D721Med (cell line): ENCODE measurements at regions not wholly inside any gene's neighbourhood (a gene's known extent, or its start where the extent isn't known, plus 50 kb on each side); places are given as distances from the start of the nearest gene placed in this dataset.
"Not testable (repeated sequence)": the region's sequence is repeated elsewhere in the genome, so short reads cannot be mapped to it uniquely, and the experiment has no call there.

ENCODE experiments used
- DNase-seq: peaks from one replicate; pipeline ENCODE4 v3.0.0; 2011; ENCODE audit warnings: low spot score; ENCODE audit not compliant: insufficient read length
- FAIRE-seq: peaks from 2 replicates; lab custom pipeline; 2011; peaks lifted over from hg19 to GRCh38; lab: Jason Lieb, UNC
- TF ChIP-seq, protein P1 (sequence below): IDR thresholded peaks from 2 replicates; pipeline ENCODE4 v1.5.1; 2012; ENCODE audit warnings: mild to moderate bottlenecking, control low read depth; ENCODE audit not compliant: insufficient read depth; ENCODE audit errors: missing control alignments

DNA sequence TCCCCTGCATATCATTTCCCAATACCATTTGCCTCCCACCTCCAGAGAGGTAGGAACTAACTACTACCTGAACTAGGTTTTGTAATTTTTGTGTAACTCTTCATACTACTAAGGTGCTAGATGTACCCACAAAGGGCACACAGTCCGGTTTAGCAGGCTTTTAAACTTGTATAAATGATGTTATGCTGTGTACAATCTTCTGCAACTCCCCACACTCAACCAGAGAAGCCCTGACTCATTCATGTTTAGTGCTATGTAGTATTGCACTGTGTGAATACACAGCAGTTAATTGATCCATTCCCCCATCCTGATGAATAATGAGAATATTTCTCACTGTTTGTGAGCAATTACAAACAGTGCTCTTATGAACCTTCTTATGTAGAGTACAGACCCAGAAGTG, 285.6 kb downstream of the SMAD2 start:
- no peak for DNase-seq
- TF ChIP-seq, protein P1, sequence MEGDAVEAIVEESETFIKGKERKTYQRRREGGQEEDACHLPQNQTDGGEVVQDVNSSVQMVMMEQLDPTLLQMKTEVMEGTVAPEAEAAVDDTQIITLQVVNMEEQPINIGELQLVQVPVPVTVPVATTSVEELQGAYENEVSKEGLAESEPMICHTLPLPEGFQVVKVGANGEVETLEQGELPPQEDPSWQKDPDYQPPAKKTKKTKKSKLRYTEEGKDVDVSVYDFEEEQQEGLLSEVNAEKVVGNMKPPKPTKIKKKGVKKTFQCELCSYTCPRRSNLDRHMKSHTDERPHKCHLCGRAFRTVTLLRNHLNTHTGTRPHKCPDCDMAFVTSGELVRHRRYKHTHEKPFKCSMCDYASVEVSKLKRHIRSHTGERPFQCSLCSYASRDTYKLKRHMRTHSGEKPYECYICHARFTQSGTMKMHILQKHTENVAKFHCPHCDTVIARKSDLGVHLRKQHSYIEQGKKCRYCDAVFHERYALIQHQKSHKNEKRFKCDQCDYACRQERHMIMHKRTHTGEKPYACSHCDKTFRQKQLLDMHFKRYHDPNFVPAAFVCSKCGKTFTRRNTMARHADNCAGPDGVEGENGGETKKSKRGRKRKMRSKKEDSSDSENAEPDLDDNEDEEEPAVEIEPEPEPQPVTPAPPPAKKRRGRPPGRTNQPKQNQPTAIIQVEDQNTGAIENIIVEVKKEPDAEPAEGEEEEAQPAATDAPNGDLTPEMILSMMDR: no peak
- no peak for FAIRE-seq

DNA sequence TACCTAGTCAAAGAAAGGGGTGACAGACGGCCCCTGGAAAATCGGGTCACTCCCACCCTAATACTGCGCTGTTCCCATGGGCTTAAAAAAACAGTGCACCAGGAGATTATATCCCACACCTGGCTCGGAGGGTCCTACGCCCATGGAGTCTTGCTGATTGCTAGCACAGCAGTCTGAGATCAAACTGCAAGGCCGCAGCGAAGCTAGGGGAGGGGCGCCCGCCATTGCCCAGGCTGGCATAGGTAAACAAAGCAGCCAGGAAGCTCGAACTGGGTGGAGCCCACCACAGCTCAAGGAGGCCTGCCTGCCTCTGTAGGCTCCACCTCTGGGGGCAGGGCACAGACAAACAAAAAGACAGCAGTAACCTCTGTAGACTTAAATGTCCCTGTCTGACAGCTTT, 292.9 kb downstream of the SMAD2 start:
- DNase-seq: not testable (repeated sequence)

DNA sequence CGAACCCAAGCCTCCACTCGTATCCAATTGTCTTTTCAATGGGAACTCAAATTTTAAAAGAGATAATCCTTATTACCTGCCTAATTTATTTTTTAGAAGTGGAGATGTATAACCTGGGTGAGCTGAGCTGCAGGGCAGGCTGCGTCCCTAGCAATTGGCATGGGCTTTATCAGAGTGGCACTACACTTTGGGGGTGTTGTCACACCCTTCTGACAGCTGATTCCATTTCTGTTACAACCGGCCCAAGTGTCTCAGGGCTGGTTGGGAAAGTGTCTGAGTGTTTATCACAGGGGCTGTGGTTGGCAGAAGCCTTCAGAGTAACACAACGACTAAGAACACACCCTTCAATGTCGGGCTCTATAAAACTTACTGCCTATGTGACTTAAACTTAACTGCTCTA, 295.0 kb downstream of the SMAD2 start:
- no peak for DNase-seq
- no peak for FAIRE-seq
- TF ChIP-seq, protein P1: no peak

More for the DNA sequence above, 292.9 kb downstream of the SMAD2 start:
- FAIRE-seq: not testable (repeated sequence)

DNA sequence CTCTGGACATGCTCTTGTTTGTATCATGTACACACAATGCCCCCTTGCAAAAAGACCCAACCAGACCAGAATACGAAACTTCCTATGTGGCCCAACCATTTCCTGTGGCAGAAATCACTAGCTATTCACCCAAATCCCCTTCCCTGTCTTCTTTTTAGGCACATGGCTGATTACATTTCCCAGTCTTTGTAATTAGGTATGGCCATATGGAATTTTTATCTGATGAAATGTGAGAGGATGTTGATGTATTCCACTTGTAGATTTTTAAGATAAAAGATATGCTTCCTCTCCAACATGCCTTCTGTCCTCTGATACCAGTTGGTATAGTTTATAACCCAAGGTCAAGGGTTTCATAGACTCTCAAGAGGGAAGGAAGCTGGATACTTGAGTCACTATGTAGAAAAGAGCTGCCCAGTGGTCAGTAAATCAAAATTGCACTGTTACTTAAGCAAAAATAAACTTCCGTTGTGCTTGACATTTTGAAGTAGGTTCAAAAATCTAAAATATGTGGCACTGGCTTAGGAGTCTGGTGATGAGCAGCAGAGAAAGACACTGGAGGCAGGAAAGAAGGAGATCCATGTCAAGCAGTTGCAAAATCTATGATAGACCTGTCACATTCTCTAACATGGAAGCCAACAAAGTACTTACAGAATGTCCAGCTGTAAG, 297.4 kb downstream of the SMAD2 start:
- DNase-seq (no peak), FAIRE-seq (no peak)
- TF ChIP-seq, protein P1: no peak

DNA sequence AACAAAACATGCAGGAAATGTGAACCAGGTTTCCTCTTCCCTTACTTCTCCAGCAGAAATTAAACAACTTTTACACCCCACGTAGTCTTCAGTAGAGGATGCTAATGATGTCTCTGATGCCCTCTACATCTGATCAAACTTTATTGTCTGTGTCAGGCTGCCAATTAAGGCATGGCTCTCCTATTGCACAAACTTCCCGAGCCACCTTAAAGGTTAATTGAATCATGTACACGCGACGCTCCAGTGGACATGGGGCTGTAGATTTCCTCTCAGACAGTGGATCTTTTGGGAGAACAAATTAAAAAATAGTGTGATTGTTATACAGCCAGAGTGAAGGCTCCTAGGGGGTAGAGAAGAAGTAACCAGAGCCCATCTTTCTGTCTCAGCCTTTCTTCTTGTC, 301.6 kb downstream of the SMAD2 start:
- no peak for FAIRE-seq
- no peak for DNase-seq
- TF ChIP-seq, protein P1: no peak

DNA sequence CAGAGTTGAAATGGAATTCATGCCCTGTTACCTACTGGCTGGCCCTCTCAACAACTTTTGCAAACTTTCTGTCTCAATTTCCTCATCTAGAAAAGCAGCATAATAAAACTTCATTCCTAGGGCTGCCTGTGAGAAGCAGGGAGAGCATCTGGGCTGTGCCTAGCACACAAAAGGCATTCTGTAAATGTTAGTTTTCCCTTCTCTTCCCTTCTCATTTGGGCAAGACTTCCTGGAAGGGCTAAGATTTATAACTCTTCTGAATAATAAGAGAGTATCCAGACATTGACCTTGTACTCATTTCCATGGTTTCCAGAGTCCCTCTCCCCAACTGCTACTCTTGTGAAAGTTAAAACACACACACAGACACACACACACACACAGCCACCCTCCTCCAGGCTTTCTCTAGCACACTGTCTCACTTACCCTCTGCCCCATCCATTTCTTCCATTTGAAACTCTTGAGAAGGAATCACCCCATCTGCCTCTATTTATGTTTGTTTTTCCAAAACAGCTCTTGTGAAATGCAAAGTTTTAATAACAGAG, 302.1 kb downstream of the SMAD2 start:
- TF ChIP-seq, protein P1: no peak
- no peak for DNase-seq
- no peak for FAIRE-seq

DNA sequence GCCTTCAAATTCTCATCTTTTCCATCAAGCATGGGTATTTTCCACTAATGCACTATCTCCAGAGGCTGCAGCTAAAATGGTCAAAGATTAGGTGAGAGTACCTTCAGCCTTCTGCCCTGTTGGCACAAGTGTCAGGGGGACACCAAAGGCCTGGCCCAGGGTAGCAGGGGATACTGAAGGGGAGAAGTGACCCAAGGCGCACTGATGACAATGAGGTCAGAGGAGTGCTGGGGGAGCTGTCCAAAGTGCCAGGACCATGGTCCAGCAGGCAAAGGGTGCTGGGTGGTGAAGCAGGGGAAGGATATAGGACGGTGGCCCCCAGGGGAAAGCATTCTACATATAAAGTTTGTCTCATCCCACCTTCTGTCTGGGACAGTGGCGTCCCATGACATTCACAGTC, 303.4 kb downstream of the SMAD2 start:
- DNase-seq (no peak), FAIRE-seq (no peak)
- TF ChIP-seq, protein P1: no peak
